GM12891 (cell line): ENCODE measurements at regions not wholly inside any gene's neighbourhood (a gene's known extent, or its start where the extent isn't known, plus 50 kb on each side); places are given as distances from the start of the nearest gene placed in this dataset.

Experiments used
- POLR2A ChIP-seq: IDR thresholded peaks from 2 replicates; pipeline ENCODE4 v1.6.1; 2011; ENCODE audit warnings: low read depth, low read length, control low read depth
- POLR2AphosphoS5 ChIP-seq: IDR thresholded peaks from 2 replicates; pipeline ENCODE4 v1.6.1; 2011; ENCODE audit warnings: low read depth, low read length, control low read depth

- TF ChIP-seq POLR2A (no peak), POLR2AphosphoS5 (no peak)
These were observed 658.3 kb upstream of the RORB start for GRCh38 chr9:73838871-73839270.
